Cardiac fibroblast (primary cell): ENCODE measurements at regions not wholly inside any gene's neighbourhood (a gene's known extent, or its start where the extent isn't known, plus 50 kb on each side); places are given as distances from the start of the nearest gene placed in this dataset.

Experiments
- DNase-seq, 2 donors: peaks; one replicate each; pipeline versions ENCODE4 v3.0.0 to v3.0.0-alpha.2; 2010; ENCODE audit warnings: low read depth in 2 of 2
- H3K4me3 ChIP-seq, 2 donors: replicated peaks in 1 of 2; 1 replicate in 1 of 2; 2 replicates in 1 of 2; pipeline ENCODE4 v1.5.1; 2011; ENCODE audit warnings: low read depth in 2 of 2, low read length in 2 of 2, mild to moderate bottlenecking in 2 of 2, moderate library complexity in 1 of 2
- TF ChIP-seq, protein P1 (sequence below): IDR thresholded peaks from one replicate; pipeline ENCODE4 v1.5.1; 2011; ENCODE audit warnings: low read depth, mild to moderate bottlenecking, low read length, inconsistent platforms

DNA sequence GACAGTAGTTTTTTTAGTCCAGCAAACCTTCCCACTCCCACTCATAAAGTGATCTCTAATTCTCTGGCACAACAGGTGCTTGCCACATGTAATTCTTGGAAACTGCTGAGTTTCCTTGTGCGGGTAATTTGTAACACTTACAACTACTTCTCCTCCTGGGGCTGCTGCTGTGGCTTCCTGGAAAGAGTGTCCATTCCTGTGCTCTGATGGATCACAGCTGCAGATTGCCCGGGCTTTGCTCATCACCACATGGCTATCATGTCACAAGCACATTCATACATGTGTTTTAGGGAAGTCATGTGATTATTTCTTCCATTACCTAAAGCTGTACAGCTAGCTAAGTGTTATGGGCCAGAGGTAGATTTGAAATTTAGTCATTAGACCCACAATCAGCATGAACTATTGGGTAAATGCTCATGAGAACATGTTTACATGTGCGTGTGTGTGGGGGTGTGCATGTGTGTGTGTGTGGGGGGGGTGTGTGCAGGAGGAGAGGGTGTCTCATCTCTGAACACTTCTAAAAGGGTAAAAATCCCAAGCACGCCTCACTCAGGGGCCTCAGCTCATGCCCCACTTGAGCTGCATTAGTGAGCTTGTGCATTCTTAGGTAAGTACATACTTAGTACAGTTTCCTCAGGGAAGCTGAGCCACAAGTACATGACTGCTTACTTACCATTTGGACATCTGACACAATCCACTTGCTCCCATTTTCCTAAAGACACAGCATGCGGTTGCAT is 118.1 kb upstream of the CCDC112 start:
- TF ChIP-seq, protein P1, sequence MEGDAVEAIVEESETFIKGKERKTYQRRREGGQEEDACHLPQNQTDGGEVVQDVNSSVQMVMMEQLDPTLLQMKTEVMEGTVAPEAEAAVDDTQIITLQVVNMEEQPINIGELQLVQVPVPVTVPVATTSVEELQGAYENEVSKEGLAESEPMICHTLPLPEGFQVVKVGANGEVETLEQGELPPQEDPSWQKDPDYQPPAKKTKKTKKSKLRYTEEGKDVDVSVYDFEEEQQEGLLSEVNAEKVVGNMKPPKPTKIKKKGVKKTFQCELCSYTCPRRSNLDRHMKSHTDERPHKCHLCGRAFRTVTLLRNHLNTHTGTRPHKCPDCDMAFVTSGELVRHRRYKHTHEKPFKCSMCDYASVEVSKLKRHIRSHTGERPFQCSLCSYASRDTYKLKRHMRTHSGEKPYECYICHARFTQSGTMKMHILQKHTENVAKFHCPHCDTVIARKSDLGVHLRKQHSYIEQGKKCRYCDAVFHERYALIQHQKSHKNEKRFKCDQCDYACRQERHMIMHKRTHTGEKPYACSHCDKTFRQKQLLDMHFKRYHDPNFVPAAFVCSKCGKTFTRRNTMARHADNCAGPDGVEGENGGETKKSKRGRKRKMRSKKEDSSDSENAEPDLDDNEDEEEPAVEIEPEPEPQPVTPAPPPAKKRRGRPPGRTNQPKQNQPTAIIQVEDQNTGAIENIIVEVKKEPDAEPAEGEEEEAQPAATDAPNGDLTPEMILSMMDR, result no peak
- peak; percentile 83 to 91 for DNase-seq
- no peak overlapping the region for H3K4me3 ChIP-seq

DNA sequence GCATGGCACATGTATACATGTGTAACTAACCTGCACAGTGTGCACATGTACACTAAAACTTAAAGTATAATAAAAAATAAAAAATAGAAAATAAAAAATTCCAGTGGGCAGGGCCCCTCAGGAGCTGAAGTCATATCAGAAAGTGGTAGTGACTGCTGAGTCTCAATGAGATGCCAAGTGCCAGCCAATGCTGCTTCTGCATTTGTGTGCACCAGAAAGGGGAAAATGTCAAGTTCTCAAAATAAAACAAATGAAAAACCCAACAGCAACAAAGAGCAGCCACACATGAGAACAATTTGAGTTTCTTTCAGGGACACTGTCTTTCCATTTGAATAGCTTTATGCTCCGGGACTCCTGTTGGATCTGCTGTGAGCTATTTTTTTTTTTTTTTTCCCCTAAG is 117.2 kb upstream of the CCDC112 start:
- TF ChIP-seq, protein P1, result no peak
- DNase-seq, result no peak
- H3K4me3 ChIP-seq, result no peak overlapping the region

DNA sequence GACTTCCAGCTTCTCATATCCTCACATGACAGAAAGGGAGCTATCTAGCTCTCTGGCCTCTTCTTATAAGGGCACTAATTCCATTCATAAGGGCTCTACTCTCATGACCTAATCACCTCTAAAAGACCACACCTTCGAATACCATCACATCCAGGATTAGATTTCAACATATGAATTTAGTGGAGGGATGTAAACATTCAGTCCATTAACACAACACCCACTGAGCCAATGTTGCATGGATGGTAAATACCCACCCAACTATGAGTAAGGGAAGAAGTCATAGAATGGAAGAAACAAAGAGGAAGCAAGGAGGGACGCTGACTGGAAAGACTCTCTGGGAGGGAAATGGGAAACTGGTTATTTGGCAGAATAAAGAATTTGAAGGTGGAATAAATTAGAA is 112.6 kb upstream of the CCDC112 start:
- TF ChIP-seq, protein P1, result no peak
- no peak overlapping the region for H3K4me3 ChIP-seq
- DNase-seq, result no peak

DNA sequence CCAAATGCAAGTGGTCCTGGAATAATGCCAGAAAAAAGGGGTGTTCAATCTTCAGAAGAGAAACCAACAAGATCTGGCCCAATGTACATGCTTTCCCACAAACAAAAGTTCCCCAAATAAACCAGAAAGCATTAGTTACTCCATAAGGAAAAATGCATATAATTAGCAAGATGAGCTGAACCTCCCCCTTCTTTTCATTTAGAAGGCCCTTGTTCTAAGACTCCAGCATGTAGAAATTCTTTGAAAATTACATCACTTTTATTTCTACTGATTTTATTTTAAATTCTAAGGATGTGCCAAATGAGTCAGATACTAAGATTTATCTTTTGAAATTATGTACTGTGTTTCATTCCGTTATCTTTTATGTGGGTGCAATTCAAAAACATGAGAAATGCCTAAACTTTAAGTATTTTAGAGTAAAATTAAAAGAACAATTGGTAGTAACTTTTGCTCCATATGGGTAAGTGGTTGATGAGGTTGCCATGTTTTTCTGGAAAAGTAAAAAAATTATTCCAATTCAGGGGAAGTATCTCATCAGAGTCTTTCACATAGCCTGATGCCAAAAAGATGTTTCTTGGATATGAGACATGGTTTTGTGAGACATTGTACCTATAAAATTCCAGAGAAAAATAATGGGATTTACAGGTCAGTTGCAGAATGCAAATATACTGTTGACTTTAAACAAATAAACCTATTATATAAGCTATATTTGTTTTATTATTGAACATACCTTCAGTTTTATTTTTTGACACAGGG is 106.5 kb upstream of the CCDC112 start:
- DNase-seq, result peak; percentile 70 to 73

DNA sequence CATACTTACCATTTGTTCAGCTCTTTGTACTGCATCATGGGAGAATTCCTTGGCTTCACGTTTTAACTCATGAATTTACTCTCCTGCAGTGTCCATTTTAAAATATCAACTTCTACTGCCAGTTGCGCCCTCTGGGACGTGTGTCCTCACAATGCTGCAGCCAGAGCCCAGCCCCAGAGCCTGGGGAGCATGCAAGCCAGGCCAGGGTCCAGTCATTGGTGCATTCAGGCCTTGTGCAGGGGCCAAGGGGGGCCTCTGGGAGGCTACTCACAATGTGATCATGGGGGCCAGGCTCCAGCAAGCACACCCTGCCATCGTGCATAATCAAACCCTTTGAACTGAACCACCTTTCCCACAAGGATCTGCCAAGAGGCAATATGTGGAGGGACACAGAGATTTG is 105.6 kb upstream of the CCDC112 start:
- TF ChIP-seq, protein P1, result no peak
- no peak for DNase-seq
- H3K4me3 ChIP-seq, result no peak overlapping the region

More for the DNA sequence above, 106.5 kb upstream of the CCDC112 start:
- TF ChIP-seq, protein P1, result no peak
- H3K4me3 ChIP-seq, result no peak overlapping the region

DNA sequence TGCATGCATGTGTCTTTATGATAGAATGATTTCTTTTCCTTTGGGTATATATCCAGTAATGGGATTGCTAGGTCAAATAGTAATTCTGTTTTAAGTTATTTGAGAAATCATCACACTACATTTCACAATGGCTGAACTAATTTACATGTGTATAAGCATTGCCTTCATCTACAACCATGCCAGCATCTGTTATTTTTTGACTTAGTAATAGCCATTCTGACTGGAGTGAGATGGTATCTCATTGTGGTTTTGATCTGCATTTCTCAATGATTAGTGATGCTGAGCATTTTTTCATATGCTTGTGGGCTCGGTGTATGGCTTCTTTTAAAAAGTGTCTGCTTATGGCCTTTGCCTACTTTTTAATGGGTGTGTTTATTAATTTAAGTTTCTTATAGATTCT is 102.3 kb upstream of the CCDC112 start:
- peak; percentile 83 to 94 for DNase-seq
- H3K4me3 ChIP-seq, result no peak overlapping the region
- TF ChIP-seq, protein P1, result no peak
